CD4-positive, alpha-beta T cell treated with Interleukin-6 at 100 ng/mL for 8 hours (primary cell): ENCODE measurements at regions not wholly inside any gene's neighbourhood (a gene's known extent, or its start where the extent isn't known, plus 50 kb on each side); places are given as distances from the start of the nearest gene placed in this dataset.

Experiments
- DNase-seq: peaks from one replicate; pipeline ENCODE4 v3.0.0-alpha.2; 2020; ENCODE audit warnings: mixed read lengths, low spot score

DNA sequence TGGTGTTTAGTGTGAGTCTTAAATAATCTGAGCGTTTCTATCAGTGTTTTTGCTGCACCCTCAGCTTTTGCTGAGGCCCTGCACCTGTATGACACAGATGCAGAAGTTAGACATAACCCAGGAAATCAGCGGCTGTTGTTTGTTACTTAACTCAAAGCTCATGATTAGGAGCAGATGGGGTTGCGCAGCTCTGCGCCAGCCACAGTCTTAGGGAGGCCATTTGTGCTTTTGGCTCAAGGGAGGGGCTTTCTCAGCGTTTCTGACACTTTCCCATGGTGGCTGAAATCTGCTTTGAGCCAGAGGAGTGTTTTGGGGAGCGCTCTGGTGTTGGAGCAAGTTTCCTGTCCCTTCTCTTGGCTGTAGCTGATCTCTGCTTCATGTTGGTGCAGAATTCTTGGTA is 433.8 kb downstream of the NAF1 start:
- no peak for DNase-seq

DNA sequence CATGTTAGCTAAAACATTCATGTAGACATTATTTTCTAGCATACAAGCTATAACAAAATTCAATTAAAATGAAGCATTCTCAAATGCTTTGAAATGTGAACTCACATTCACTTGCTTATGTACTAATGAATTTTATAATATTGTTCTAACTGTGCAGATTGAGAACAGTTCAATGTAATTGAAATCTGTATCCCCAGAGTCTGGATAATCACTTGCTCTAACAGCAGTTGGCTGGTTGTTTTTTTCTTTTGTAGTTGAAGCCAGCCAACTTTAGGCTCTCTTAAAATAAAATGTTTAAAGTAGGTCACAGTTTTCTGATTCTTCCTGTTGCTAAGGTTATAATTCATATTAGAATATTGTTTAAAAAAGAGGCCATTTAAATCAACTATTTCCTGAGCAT is 438.9 kb downstream of the NAF1 start:
- DNase-seq = no peak

DNA sequence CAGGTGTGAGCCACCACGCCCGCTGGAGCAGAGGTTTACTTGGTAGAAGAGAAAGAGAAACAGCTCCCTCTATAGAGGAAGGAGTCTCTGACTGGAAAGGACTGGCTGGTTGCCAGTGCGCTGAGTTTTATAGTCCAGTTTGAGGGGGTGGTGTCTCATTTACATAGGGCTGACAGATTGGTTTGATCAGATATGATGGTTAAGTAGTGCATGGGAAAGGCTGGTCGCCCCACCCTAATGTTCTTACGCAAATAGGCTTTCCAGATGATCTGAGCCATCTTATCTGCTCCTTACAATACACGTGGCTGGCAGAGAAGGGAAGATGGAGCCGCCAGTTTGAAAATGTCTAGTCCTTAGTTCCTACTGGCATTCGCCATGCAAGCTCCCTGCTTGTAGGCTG is 439.5 kb downstream of the NAF1 start:
- DNase-seq = no peak

- no peak for DNase-seq
These were observed 451.3 kb downstream of the NAF1 start for GRCh38 chr4:162715401-162715800.

- DNase-seq = no peak
These were observed 458.7 kb downstream of the NAF1 start for GRCh38 chr4:162707962-162708361.

GRCh38 chr4:162706632-162707031 is 460.1 kb downstream of the NAF1 start:
- DNase-seq = no peak

GRCh38 chr4:162706051-162706450 is 460.6 kb downstream of the NAF1 start:
- DNase-seq = no peak

DNA sequence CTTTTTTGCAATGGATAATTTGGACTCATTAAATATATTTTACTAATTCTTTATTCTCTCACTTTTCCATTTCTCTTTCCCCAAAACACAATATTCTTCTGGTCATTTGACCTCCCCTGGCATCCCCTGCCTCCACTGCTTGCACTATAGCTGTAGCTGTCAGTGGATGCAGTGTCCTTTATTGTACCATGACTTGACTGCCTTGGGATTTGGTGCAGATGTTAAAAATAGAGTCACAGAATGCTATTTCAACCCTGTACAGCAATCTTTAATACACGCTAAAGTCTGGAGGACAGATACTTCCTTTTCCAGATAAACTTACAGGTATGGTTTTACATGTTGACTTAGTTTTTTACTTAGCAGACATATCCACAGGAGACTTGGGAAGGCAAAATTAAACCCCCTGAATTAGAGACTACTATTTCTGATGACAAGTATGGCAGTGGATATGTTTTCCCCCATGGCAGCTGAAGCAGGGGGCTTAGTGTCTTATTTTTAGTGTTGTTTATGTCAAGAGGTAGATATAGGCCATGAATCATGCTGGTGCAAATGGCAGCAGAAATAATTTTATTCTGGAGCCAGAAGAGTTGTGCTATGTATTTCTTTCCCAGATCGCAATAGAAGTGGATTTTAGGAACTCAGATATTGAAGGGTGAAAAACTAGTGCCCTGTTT is 461.4 kb downstream of the NAF1 start:
- DNase-seq = no peak

GRCh38 chr4:162700815-162701361 is 465.8 kb downstream of the NAF1 start:
- DNase-seq = no peak

- no peak for DNase-seq
These were observed 466.3 kb downstream of the NAF1 start for GRCh38 chr4:162700358-162700757.

DNA sequence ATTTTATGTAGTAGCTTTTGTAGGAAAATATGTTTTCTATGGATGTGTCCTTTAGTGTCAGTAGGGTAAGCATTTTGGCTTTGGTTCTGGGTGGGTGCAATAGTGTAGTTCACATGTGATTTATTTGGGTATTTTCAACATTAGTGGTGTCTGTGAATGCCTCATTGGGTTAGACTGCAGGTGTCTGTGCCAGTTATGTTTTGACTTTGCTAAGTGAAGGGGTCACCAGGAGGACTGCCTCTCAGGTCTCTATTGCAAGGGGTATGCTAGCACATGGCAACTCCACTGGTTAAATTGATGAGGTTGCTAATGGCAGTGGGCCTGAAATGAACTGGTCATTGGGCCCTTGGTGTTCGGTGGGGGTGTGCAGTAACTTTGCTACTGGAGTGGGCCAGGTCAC is 467.1 kb downstream of the NAF1 start:
- DNase-seq = no peak

GRCh38 chr4:162685410-162685809 is 481.3 kb downstream of the NAF1 start:
- DNase-seq = no peak

DNA sequence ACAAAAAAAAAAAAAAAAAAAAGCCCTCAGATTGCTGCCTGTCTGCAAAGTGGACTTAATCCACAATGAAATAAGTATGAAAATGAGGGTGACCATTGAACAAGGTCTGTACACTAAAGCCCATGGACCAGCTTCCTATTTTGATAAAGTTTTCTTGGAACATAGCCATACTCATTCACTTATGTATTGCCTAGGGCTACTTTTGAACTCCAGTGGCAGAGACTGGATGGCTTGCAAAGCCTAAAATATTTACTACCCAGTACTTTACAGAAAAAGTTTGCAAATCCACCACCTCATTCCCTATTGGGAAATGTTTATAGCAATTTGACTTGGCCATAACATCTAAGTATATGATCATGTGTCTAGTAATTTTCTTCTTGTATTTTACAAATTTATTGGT is 481.7 kb downstream of the NAF1 start:
- DNase-seq = no peak

DNA sequence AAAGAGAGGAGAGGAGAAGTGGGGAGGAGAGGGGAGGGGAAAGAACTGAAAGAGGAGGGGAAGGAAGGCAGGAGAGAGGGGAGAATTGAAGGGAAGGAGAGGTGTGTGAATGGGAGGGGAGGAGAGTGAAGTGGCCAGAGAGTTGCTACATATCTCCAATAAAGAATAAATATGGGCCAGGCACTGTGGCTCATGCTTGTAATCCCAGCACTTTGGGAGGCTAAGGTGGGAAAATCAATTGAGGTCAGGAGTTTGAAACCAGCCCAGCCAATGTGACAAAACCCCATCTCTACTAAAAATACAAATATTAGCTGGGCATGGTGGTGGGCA is 482.4 kb downstream of the NAF1 start:
- no peak for DNase-seq

- DNase-seq = no peak
These were observed 482.9 kb downstream of the NAF1 start for GRCh38 chr4:162683659-162684370.

- DNase-seq = no peak
These were observed 484.0 kb downstream of the NAF1 start for GRCh38 chr4:162682651-162683050.

DNA sequence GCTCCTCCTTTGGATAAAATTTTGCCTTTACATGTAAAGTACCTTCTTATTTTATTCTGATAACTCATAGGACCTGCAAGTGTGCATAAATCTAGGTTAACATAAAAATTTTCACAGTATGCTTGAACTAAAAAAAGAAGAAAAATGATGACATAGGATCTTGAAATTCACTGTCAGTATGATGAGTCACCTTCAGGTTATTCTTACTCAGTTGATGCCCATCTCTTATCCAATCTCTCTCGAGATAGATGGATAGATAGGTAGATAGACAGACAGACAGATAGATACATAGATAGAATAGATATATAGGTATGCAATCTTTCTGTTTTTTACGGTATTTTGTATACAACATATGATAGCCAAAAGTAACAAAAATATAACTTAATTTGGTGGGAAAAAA is 485.5 kb downstream of the NAF1 start:
- DNase-seq = no peak

GRCh38 chr4:162675661-162676060 is 491.0 kb downstream of the NAF1 start:
- no peak for DNase-seq

DNA sequence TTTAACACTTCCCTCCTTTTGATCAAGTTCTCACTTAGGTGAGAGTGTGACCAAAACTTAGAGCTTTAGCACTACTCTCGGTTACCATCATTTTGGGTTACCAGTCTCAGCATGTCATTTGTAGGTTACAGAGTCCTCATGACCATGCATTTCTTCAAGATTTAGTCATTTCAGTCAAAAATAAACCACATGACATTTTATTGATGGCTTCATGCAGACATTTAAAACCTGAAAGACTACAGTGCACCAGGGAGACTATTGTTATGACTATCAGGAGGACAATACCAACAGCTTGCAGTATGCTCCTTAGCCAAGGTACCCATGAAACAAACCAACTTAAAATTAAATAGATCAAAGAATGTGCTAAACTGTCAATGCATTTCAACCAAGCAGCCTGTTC is 498.1 kb upstream of the FSTL5 start:
- no peak for DNase-seq

- DNase-seq = no peak
These were observed 495.9 kb upstream of the FSTL5 start for GRCh38 chr4:162659716-162660115.

GRCh38 chr4:162657966-162658365 is 494.2 kb upstream of the FSTL5 start:
- DNase-seq = no peak

DNA sequence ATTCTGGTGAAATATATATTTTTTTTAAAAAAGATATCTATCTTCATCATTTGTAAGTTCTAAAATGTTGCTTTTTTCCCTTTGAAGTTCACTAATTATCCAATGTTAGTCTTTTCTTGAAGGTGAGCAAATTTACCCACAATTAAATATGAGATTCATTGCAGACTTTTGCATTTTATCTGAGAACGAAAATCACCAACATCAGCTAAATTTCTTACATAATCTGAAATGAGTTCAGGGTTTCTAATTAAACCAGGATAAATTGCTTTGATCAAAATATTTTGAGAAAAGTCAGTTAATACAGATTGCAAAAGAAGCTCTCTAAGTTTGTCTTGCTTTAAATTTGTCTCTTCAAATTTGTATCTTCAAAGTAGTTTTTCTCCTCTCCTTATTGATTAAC is 486.4 kb upstream of the FSTL5 start:
- DNase-seq = no peak

GRCh38 chr4:162645381-162645780 is 481.6 kb upstream of the FSTL5 start:
- no peak for DNase-seq

DNA sequence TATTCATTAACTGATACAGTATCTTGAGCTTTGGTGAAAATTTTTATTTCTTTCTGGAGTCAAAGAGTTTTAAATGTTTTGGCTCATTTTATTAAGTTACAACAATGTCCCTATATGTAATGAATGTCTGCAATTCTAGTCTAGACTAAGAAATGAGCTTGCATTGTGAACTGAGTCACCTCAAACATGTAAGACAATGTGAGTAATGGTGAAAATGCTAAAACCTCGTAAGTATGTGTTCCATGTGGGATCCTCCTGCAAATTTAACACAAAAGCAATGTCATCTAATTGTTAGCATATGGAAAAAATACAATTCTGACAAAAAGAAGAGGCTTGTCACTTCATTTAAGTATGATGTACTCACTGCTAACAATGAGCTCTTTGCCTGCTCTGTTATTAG is 480.5 kb upstream of the FSTL5 start:
- DNase-seq = no peak
